GM12875 (cell line): ENCODE measurements at regions not wholly inside any gene's neighbourhood (a gene's known extent, or its start where the extent isn't known, plus 50 kb on each side); places are given as distances from the start of the nearest gene placed in this dataset.
"Not testable (repeated sequence)": the region's sequence is repeated elsewhere in the genome, so short reads cannot be mapped to it uniquely, and the experiment has no call there.

ENCODE experiments used
- H3K4me3 ChIP-seq: one replicate; pipeline ENCODE4 v1.5.1; 2011; ENCODE audit warnings: low read depth, low read length, control low read depth
- CTCF ChIP-seq: IDR thresholded peaks from 2 replicates; pipeline ENCODE4 v1.5.1; 2011; ENCODE audit warnings: low read depth, mild to moderate bottlenecking, control low read depth, inconsistent platforms, low read length, moderate library complexity, borderline replicate concordance; ENCODE audit not compliant: insufficient read depth

DNA sequence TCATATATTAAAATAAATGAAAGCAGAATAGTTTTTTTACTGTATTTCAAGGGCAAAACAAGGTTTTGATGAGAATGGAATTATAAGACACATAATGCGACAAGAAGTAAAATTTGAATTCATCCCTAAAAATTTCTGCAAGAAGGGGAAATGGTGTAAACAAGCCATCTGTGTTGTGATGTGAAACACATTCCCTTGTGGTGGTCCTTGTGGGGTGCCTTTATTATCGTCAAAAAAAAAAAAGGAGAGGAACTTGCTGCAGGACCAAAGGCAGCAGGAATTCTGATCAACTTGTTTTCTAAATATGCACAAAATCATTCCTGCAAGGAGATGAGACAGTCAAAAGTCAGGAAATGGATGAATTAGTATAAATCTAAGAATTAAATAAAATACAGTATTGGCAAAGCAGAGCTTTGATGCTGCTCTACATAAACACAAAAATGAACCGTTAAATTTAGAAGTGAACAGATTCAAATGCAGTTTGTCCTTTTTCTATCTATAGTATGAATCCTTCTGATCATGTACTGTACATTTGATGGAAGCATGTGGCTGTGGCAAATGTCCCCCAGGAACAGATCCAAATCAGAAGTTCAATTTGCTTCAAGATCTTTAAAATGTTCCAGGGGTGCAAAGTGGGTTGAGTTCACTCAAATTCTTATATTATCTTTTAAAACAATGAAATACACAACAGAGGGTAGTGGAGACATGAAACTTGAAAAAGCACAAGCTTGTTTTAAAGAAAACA, 818.8 kb downstream of the PLCL1 start:
- TF ChIP-seq CTCF, result no peak
- no peak overlapping the region for H3K4me3 ChIP-seq

DNA sequence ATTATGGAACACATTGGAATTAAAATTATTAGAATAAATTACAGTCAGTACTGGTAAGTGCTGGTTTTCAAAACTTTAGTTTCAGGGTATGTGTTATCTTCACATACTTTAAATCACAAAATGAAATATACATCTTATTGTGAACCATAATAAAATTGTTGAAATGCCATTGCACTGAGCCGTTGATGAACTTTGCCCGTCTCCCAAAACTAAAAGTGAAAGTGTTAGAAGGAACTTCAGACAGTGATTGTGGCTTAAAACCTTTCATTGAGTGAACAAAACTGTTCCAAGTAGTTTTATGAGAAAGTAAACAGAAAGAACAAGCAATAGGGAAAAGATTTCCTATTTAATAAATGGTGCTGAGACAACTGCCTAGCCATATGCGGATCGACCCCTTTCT, 811.6 kb downstream of the PLCL1 start:
- TF ChIP-seq CTCF, result no peak
- H3K4me3 ChIP-seq, result no peak overlapping the region

DNA sequence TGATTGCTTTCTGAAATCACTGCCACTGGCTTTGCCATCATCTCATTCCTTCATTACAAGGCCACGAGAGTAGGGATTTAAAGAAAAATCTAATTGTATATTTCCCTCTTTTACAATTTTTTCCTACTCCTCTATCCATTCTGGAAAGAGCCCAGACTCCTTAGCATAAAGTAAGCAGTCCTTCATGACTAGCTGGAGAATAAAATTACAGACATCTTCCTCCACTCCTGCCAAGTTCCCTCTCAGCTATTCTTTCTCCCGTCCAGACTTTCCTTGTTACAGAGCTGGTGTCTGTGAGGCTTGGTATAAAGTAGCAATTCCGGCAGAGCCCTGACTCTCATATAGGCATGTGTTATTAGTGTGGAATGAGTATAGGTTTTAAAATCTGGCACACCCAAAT, 806.8 kb downstream of the PLCL1 start:
- H3K4me3 ChIP-seq, result no peak overlapping the region
- TF ChIP-seq CTCF, result no peak

- TF ChIP-seq CTCF, result no peak
- no peak overlapping the region for H3K4me3 ChIP-seq
Observed at GRCh38 chr2:198604599-198604998, 800.2 kb downstream of the PLCL1 start.

GRCh38 chr2:198602986-198603385, 798.6 kb downstream of the PLCL1 start:
- not testable (repeated sequence) for H3K4me3 ChIP-seq

DNA sequence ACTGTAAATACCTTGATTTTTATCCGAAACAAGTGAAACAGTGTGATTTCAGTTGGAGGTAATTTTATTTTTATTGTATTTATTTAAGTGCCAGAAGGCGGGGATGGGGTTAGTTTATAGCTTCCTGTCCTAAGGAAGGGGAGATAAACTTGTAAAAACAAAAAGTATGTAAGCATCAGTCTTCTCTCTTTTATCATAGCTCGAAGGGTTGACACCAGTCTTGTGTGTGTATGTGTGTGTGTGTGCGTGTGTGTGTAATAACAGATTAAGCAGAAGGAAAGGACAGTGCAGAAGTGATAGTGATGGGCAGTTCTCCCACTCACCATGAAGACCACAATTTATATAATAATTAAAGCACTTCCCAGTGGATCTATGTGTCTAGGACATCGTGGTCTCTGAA, 793.3 kb downstream of the PLCL1 start:
- H3K4me3 ChIP-seq, result no peak overlapping the region
- no peak for TF ChIP-seq CTCF

GRCh38 chr2:198596985-198597384, 792.6 kb downstream of the PLCL1 start:
- H3K4me3 ChIP-seq, result no peak overlapping the region
- TF ChIP-seq CTCF, result no peak
